SU-DHL-6 (cell line): ENCODE measurements at regions not wholly inside any gene's neighbourhood (a gene's known extent, or its start where the extent isn't known, plus 50 kb on each side); places are given as distances from the start of the nearest gene placed in this dataset.
"Not testable (repeated sequence)": the region's sequence is repeated elsewhere in the genome, so short reads cannot be mapped to it uniquely, and the experiment has no call there.

Experiments used
- H2AFZ ChIP-seq: fragments of 200-600 bp; sonication (generic); 2 replicates; pipeline ENCODE4 v1.6.1; 2014; ENCODE audit warnings: low read depth, mild to moderate bottlenecking, moderate library complexity, mixed read lengths, antibody characterized with exemption, low read length; ENCODE audit not compliant: severe bottlenecking
- H3F3A ChIP-seq: fragments of 200-600 bp; shearing (Covaris generic); 2 replicates; pipeline ENCODE4 v1.6.0; 2016; ENCODE audit warnings: antibody characterized with exemption, mild to moderate bottlenecking; ENCODE audit not compliant: insufficient read depth
- H3K27ac ChIP-seq: fragments of 200-600 bp; sonication (generic); 2 replicates; pipeline ENCODE4 v1.5.1; 2016; ENCODE audit warnings: low read depth, mild to moderate bottlenecking, low read length, moderate library complexity, mixed read lengths
- H3K27me3 ChIP-seq: fragments of 200-600 bp; sonication (generic), shearing (Covaris generic); 2 replicates; pipeline ENCODE4 v1.6.0; 2014; ENCODE audit warnings: mild to moderate bottlenecking, low read length
- H3K36me3 ChIP-seq: fragments of 200-600 bp; sonication (generic); 2 replicates; pipeline ENCODE4 v1.6.1; 2014; ENCODE audit warnings: mild to moderate bottlenecking, low read length, mixed read lengths
- H3K4me2 ChIP-seq: fragments of 300-600, 200-600 bp; shearing (Covaris generic), sonication (generic); 2 replicates; pipeline ENCODE4 v1.6.0; 2014; ENCODE audit warnings: low read length, low read depth, mild to moderate bottlenecking; ENCODE audit not compliant: poor library complexity, severe bottlenecking
- H3K4me3 ChIP-seq: fragments of 200-600 bp; sonication (generic); 2 replicates; pipeline ENCODE4 v1.5.1; 2014; ENCODE audit warnings: antibody characterized with exemption, low read length, mild to moderate bottlenecking, mixed read lengths; ENCODE audit not compliant: insufficient read depth, poor library complexity, severe bottlenecking
- H3K79me2 ChIP-seq: fragments of 200-600 bp; sonication (generic); 2 replicates; pipeline ENCODE4 v1.6.1; 2014; ENCODE audit warnings: mild to moderate bottlenecking, low read length, moderate library complexity; ENCODE audit not compliant: insufficient read depth
- H3K9ac ChIP-seq: fragments of 200-600 bp; sonication (generic); 2 replicates; pipeline ENCODE4 v1.7.0; 2014; ENCODE audit warnings: mild to moderate bottlenecking, low read length
- H3K9me2 ChIP-seq: fragments of 200-600 bp; sonication (generic); replicated peaks from 2 replicates; pipeline ENCODE4 v1.6.1; 2014; ENCODE audit warnings: low read length; ENCODE audit not compliant: insufficient read depth
- H3K9me3 ChIP-seq: fragments of 200-600 bp; sonication (generic); 2 replicates; pipeline ENCODE4 v1.6.1; 2014; ENCODE audit warnings: low read length, mixed read lengths; ENCODE audit not compliant: insufficient read depth
- H4K20me1 ChIP-seq: fragments of 200-600 bp; sonication (generic); 2 replicates; pipeline ENCODE4 v1.6.1; 2014; ENCODE audit warnings: low read depth, mild to moderate bottlenecking, antibody characterized with exemption, low read length, moderate library complexity, mixed read lengths
- EZH2phosphoT487 ChIP-seq: fragments of 200-600 bp; sonication (generic), shearing (Covaris generic); conservative IDR thresholded peaks from 2 replicates; pipeline ENCODE4 v1.6.1; 2018; ENCODE audit warnings: mild to moderate bottlenecking, antibody characterized with exemption, low read length, moderate library complexity, mixed read lengths
- TF ChIP-seq, protein P1 (sequence below): fragments of 200-600 bp; sonication (generic); IDR thresholded peaks from one replicate; pipeline ENCODE4 v1.5.1; 2017; ENCODE audit warnings: antibody characterized with exemption, mild to moderate bottlenecking, low read length, moderate library complexity; ENCODE audit not compliant: insufficient read depth, poor library complexity, severe bottlenecking

GRCh38 chr1:195851016-195851601 lies 757.1 kb downstream of the KCNT2 start:
- no peak overlapping the region for H2AFZ ChIP-seq
- no peak for TF ChIP-seq EZH2phosphoT487
- TF ChIP-seq, protein P1, sequence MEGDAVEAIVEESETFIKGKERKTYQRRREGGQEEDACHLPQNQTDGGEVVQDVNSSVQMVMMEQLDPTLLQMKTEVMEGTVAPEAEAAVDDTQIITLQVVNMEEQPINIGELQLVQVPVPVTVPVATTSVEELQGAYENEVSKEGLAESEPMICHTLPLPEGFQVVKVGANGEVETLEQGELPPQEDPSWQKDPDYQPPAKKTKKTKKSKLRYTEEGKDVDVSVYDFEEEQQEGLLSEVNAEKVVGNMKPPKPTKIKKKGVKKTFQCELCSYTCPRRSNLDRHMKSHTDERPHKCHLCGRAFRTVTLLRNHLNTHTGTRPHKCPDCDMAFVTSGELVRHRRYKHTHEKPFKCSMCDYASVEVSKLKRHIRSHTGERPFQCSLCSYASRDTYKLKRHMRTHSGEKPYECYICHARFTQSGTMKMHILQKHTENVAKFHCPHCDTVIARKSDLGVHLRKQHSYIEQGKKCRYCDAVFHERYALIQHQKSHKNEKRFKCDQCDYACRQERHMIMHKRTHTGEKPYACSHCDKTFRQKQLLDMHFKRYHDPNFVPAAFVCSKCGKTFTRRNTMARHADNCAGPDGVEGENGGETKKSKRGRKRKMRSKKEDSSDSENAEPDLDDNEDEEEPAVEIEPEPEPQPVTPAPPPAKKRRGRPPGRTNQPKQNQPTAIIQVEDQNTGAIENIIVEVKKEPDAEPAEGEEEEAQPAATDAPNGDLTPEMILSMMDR, result no peak
- no peaks in the 10 kb centered on the region for H3F3A ChIP-seq
- H3K27me3 ChIP-seq, result no peaks in the 10 kb centered on the region
- H4K20me1 ChIP-seq, result no peaks in the 10 kb centered on the region
- no peak overlapping the region for H3K4me3 ChIP-seq
- H3K79me2 ChIP-seq, result no peaks in the 10 kb centered on the region
- no peaks in the 10 kb centered on the region for H3K9me2 ChIP-seq
- H3K36me3 ChIP-seq, result no peaks in the 10 kb centered on the region
- no peak overlapping the region for H3K27ac ChIP-seq
- H3K9me3 ChIP-seq, result no peaks in the 10 kb centered on the region
- H3K4me2 ChIP-seq, result no peak overlapping the region
- H3K9ac ChIP-seq, result no peak overlapping the region

DNA sequence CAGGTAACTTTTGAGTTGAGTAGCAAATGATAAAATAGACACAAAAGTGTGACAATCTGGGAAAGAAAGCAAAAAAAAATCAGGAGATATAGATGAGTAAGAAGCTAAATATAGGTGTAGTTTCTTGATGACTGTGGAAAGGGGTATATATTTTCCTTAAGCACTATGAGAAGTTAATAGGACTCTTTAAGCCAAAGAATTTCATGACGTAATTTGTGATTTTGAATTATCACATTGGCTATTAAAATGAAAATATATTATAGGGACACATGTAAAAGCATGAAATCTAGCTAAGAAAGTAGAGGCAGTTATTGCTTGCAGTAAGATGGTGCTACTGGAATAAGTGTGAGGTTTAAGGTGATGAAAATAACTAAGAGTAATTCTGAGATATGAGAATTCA lies 759.1 kb downstream of the KCNT2 start:
- no peak overlapping the region for H3K27ac ChIP-seq
- H3K27me3 ChIP-seq, result no peaks in the 10 kb centered on the region
- H3K9me3 ChIP-seq, result no peaks in the 10 kb centered on the region
- H3K36me3 ChIP-seq, result no peaks in the 10 kb centered on the region
- H3F3A ChIP-seq, result no peaks in the 10 kb centered on the region
- TF ChIP-seq EZH2phosphoT487, result no peak
- TF ChIP-seq, protein P1, result no peak
- H2AFZ ChIP-seq, result no peak overlapping the region
- H3K9ac ChIP-seq, result no peak overlapping the region
- H3K79me2 ChIP-seq, result no peaks in the 10 kb centered on the region
- no peak overlapping the region for H3K4me3 ChIP-seq
- H3K4me2 ChIP-seq, result no peak overlapping the region
- no peaks in the 10 kb centered on the region for H4K20me1 ChIP-seq
- H3K9me2 ChIP-seq, result no peaks in the 10 kb centered on the region

GRCh38 chr1:195847957-195848875 lies 760.0 kb downstream of the KCNT2 start:
- H3K9me2 ChIP-seq, H2AFZ ChIP-seq, H3K9me3 ChIP-seq, H4K20me1 ChIP-seq, H3K27ac ChIP-seq, H3K4me3 ChIP-seq, H3K79me2 ChIP-seq, H3K4me2 ChIP-seq, H3K27me3 ChIP-seq, H3K36me3 ChIP-seq, H3F3A ChIP-seq, H3K9ac ChIP-seq: not testable (repeated sequence)

GRCh38 chr1:195831789-195832188 lies 776.5 kb downstream of the KCNT2 start:
- Histone ChIP-seq H3F3A (no peaks in the 10 kb centered on the region), H3K36me3 (no peaks in the 10 kb centered on the region), H3K4me3 (no peak overlapping the region), H4K20me1 (no peaks in the 10 kb centered on the region), H3K9ac (no peak overlapping the region), H3K27ac (no peak overlapping the region), H2AFZ (no peak overlapping the region), H3K79me2 (no peaks in the 10 kb centered on the region), H3K9me3 (no peaks in the 10 kb centered on the region), H3K9me2 (no peaks in the 10 kb centered on the region), H3K27me3 (no peaks in the 10 kb centered on the region), H3K4me2 (no peak overlapping the region)
- TF ChIP-seq, protein P1, result no peak
- TF ChIP-seq EZH2phosphoT487, result no peak
